Upper lobe of right lung (tissue), 1 donor: ENCODE measurements at regions not wholly inside any gene's neighbourhood (a gene's known extent, or its start where the extent isn't known, plus 50 kb on each side); places are given as distances from the start of the nearest gene placed in this dataset.

Experiments
- ATAC-seq: fragments of 200-7000 bp; cut with Tn5 transposase; one replicate; pipeline ENCODE4 v1.9.1; 2020; ENCODE audit warnings: mild to moderate bottlenecking, moderate library complexity
- DNase-seq: peaks from one replicate; pipeline ENCODE4 v3.0.0-alpha.2; 2020
- H3K27ac ChIP-seq: fragments of 200-600 bp; one replicate; pipeline ENCODE4 v1.8.0; 2022
- H3K27me3 ChIP-seq: fragments of 200-600 bp; one replicate; pipeline ENCODE4 v1.8.0; 2022; ENCODE audit warnings: mild to moderate bottlenecking
- H3K36me3 ChIP-seq: fragments of 200-600 bp; one replicate; pipeline ENCODE4 v1.8.0; 2022
- H3K4me1 ChIP-seq: fragments of 200-600 bp; one replicate; pipeline ENCODE4 v1.8.0; 2022
- H3K4me3 ChIP-seq: fragments of 200-600 bp; one replicate; pipeline ENCODE4 v1.8.0; 2022; ENCODE audit warnings: mild to moderate bottlenecking
- H3K9me3 ChIP-seq: fragments of 200-600 bp; one replicate; pipeline ENCODE4 v1.8.0; 2022
- intact Hi-C: fragments of 100-400 bp; cut with DNase I; formaldehyde crosslinking; loops from one replicate; pipeline ENCODE4 v1.11.0; 2022
- TF ChIP-seq, protein P1 (sequence below): fragments of 200-600 bp; IDR thresholded peaks from one replicate; pipeline ENCODE4 v1.8.0; 2022; ENCODE audit warnings: antibody characterized with exemption
- donor health status: DM: no; HTN: yes; CAD: no; lungs with severe emphysema.

- DNase-seq (no peak), ATAC-seq (no peak)
- H3K27me3 ChIP-seq, result no peaks in the 10 kb centered on the region
- intact Hi-C loops, result no loop called here
- TF ChIP-seq, protein P1, sequence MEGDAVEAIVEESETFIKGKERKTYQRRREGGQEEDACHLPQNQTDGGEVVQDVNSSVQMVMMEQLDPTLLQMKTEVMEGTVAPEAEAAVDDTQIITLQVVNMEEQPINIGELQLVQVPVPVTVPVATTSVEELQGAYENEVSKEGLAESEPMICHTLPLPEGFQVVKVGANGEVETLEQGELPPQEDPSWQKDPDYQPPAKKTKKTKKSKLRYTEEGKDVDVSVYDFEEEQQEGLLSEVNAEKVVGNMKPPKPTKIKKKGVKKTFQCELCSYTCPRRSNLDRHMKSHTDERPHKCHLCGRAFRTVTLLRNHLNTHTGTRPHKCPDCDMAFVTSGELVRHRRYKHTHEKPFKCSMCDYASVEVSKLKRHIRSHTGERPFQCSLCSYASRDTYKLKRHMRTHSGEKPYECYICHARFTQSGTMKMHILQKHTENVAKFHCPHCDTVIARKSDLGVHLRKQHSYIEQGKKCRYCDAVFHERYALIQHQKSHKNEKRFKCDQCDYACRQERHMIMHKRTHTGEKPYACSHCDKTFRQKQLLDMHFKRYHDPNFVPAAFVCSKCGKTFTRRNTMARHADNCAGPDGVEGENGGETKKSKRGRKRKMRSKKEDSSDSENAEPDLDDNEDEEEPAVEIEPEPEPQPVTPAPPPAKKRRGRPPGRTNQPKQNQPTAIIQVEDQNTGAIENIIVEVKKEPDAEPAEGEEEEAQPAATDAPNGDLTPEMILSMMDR, result no peak
- no peaks in the 10 kb centered on the region for H3K9me3 ChIP-seq
- H3K4me3 ChIP-seq, result no peak overlapping the region
- peaks cover 5% of the 10 kb centered on the region for H3K4me1 ChIP-seq
- no peaks in the 10 kb centered on the region for H3K36me3 ChIP-seq
- no peak overlapping the region for H3K27ac ChIP-seq
Measured at GRCh38 chr7:36790311-36790787, 66.1 kb upstream of the AOAH start.

DNA sequence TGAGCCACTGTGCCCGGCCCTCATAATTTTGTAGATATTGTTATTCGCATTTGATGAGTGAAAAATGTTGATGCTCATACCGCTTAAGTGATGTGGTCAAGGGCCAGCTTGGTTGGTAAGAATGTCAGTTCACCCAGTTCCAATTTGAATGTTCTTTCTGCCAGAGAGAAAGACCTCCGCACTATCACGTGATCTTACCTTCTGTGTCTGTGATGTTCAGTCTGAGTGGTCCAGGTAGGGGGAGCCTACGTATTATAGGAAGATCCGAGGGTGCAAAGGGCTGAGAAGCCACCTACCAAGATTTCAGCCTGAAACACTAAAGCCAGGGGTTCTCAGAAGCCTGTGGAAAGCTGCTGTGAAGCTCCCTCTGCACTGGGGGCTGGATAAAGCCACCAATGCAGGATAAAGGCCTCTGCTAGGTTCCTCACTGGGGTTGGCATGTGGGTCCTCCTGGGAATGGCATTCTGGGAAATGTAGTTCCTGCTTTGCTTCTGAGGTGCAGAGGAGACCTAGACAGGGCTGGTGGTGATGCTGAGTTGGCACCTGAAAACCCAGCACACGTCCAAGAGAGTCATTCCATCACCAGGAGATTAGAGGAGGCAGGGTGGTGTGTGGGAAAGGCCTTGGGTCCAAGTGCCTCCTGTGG, 64.7 kb upstream of the AOAH start:
- intact Hi-C loops, result no loop called here
- TF ChIP-seq, protein P1, result no peak
- H3K9me3 ChIP-seq, result no peaks in the 10 kb centered on the region
- H3K4me1 ChIP-seq, result peaks cover 5% of the 10 kb centered on the region
- no peaks in the 10 kb centered on the region for H3K36me3 ChIP-seq
- peak overlapping the region; percentile 30 for H3K27ac ChIP-seq
- no peak overlapping the region for H3K4me3 ChIP-seq
- ATAC-seq (no peak), DNase-seq (no peak)
- H3K27me3 ChIP-seq, result no peaks in the 10 kb centered on the region

DNA sequence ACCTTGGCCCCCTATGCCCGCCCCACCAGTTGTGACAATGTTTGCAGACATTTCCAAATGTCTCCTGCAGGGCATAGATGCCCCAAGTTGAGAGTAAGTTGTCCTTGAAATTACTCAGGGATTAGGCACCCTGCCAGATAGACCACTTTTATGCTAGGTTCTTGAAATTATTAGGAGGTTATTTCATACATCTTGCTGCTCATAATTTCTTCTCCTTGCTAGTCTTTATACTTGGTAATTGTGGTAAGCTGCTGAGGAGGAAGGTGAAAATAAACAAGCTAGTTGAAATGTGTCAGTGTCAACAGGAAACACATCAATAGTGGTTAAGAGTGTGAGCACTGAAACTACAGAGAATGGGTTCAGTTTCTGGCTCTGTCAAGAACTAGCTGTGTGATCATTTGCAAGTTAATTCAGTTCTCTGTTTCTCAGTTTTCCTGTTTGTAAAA, 63.7 kb upstream of the AOAH start:
- DNase-seq (no peak), ATAC-seq (no peak)
- no peak overlapping the region for H3K4me3 ChIP-seq
- intact Hi-C loops, result no loop called here
- TF ChIP-seq, protein P1, result no peak
- H3K27ac ChIP-seq, result peak overlapping the region; percentile 24
- H3K36me3 ChIP-seq, result no peaks in the 10 kb centered on the region
- H3K27me3 ChIP-seq, result no peaks in the 10 kb centered on the region
- H3K4me1 ChIP-seq, result peaks cover 5% of the 10 kb centered on the region
- no peaks in the 10 kb centered on the region for H3K9me3 ChIP-seq

- DNase-seq (peak; percentile 63), ATAC-seq (peak; percentile 91)
- Histone ChIP-seq H3K27me3 (no peaks in the 10 kb centered on the region), H3K4me3 (no peak overlapping the region), H3K36me3 (no peaks in the 10 kb centered on the region), H3K9me3 (no peaks in the 10 kb centered on the region), H3K27ac (peak overlapping the region; percentile 28), H3K4me1 (peaks cover 5% of the 10 kb centered on the region)
- intact Hi-C loops, result no loop called here
- TF ChIP-seq, protein P1, result no peak
Measured at GRCh38 chr7:36784991-36785940, 61.0 kb upstream of the AOAH start.

- H3K27ac ChIP-seq, result no peak overlapping the region
- intact Hi-C loops, result no loop called here
- ATAC-seq, result no peak
Measured at GRCh38 chr7:36781011-36781738, 56.9 kb upstream of the AOAH start.

More at GRCh38 chr7:36781011-36781738, 56.9 kb upstream of the AOAH start:
- Histone ChIP-seq H3K4me1 (peaks cover 7% of the 10 kb centered on the region), H3K36me3 (no peaks in the 10 kb centered on the region), H3K9me3 (no peaks in the 10 kb centered on the region), H3K27me3 (no peaks in the 10 kb centered on the region), H3K4me3 (no peak overlapping the region)
- TF ChIP-seq, protein P1, result no peak
- DNase-seq, result no peak
